CD14-positive monocyte (primary cell): ENCODE measurements at regions not wholly inside any gene's neighbourhood (a gene's known extent, or its start where the extent isn't known, plus 50 kb on each side); places are given as distances from the start of the nearest gene placed in this dataset.

Experiments used
- DNase-seq, 3 donors: peaks; one replicate each; pipeline ENCODE4 v3.0.0-alpha.2; 2011 to 2022
- H2AFZ ChIP-seq: 2 replicates; pipeline ENCODE4 v1.6.0; 2012; ENCODE audit warnings: mild to moderate bottlenecking, low read depth, low read length, inconsistent platforms; ENCODE audit not compliant: insufficient read depth, poor library complexity, severe bottlenecking
- H3K27ac ChIP-seq, 2 donors: 1 replicate in 1 of 2; 2 replicates in 1 of 2; pipeline ENCODE4 v1.5.1; 2012 to 2013; ENCODE audit warnings: low read length in 2 of 2, control low read depth in 1 of 2, inconsistent platforms in 1 of 2, low read depth in 1 of 2, mild to moderate bottlenecking in 1 of 2
- H3K27me3 ChIP-seq, 2 donors: one replicate each; pipeline versions ENCODE4 v1.6.0 to v1.6.1; 2011 to 2013; ENCODE audit warnings: low read length in 2 of 2; ENCODE audit not compliant: control insufficient read depth in 2 of 2, insufficient read depth in 2 of 2
- H3K36me3 ChIP-seq, 2 donors: replicated peaks in 1 of 2; 1 replicate in 1 of 2; 2 replicates in 1 of 2; pipeline versions ENCODE4 v1.5.1 to v1.6.1; 2012 to 2013; ENCODE audit warnings: low read length in 2 of 2, control low read depth in 1 of 2, inconsistent platforms in 1 of 2, mild to moderate bottlenecking in 1 of 2; ENCODE audit not compliant: insufficient read depth in 2 of 2, control insufficient read depth in 1 of 2
- H3K4me1 ChIP-seq, 2 donors: 1 replicate in 1 of 2; 2 replicates in 1 of 2; pipeline versions ENCODE4 v1.5.1 to v1.6.1; 2012 to 2013; ENCODE audit warnings: low read length in 2 of 2, control low read depth in 1 of 2, inconsistent platforms in 1 of 2, mild to moderate bottlenecking in 1 of 2, moderate library complexity in 1 of 2; ENCODE audit not compliant: insufficient read depth in 2 of 2, control insufficient read depth in 1 of 2
- H3K4me2 ChIP-seq: replicated peaks from 2 replicates; pipeline ENCODE3; 2012; ENCODE audit warnings: low read length, moderate library complexity, mild to moderate bottlenecking; ENCODE audit not compliant: poor library complexity, severe bottlenecking; ENCODE audit errors: extremely low read depth
- H3K4me3 ChIP-seq, 3 experiments: fragments of 200-600 bp in 1 of 3; sonication (generic) in 1 of 3; replicated peaks in 1 of 3; 1 replicate in 2 of 3; 2 replicates in 1 of 3; pipeline ENCODE4 v1.5.1; 2011 to 2013; ENCODE audit warnings: low read length in 3 of 3, mild to moderate bottlenecking in 3 of 3, control low read depth in 2 of 3, low read depth in 2 of 3, inconsistent platforms in 1 of 3, moderate library complexity in 1 of 3
- H3K79me2 ChIP-seq: 2 replicates; pipeline ENCODE4 v1.6.0; 2012; ENCODE audit warnings: mild to moderate bottlenecking, control low read depth, inconsistent platforms, low read length, moderate library complexity; ENCODE audit not compliant: insufficient read depth
- H3K9ac ChIP-seq: 2 replicates; pipeline ENCODE4 v1.6.0; 2017; ENCODE audit warnings: low read length, mild to moderate bottlenecking; ENCODE audit not compliant: insufficient read depth, poor library complexity, severe bottlenecking
- H3K9me3 ChIP-seq, 2 donors: replicated peaks in 1 of 2; 1 replicate in 1 of 2; 2 replicates in 1 of 2; pipeline versions ENCODE4 v1.5.1 to v1.6.1; 2012 to 2013; ENCODE audit warnings: low read length in 2 of 2, control low read depth in 1 of 2; ENCODE audit not compliant: control insufficient read depth in 1 of 2, insufficient read depth in 1 of 2
- H4K20me1 ChIP-seq: 2 replicates; pipeline ENCODE4 v1.6.0; 2012; ENCODE audit warnings: mild to moderate bottlenecking, low read length, control low read depth, moderate library complexity; ENCODE audit not compliant: insufficient read depth
- H3K27ac Mint-ChIP-seq, 7 donors: one replicate each; pipeline ENCODE4 v1.8.0; 2020; ENCODE audit warnings: mild to moderate bottlenecking in 7 of 7, mixed read lengths in 7 of 7, moderate library complexity in 6 of 7, inconsistent platforms in 2 of 7
- H3K27me3 Mint-ChIP-seq, 3 donors: one replicate each; pipeline ENCODE4 v1.8.0; 2021 to 2022; ENCODE audit warnings: low read depth in 3 of 3, mild to moderate bottlenecking in 3 of 3, mixed read lengths in 3 of 3, moderate library complexity in 3 of 3, inconsistent platforms in 1 of 3
- H3K36me3 Mint-ChIP-seq, 2 donors: one replicate each; pipeline ENCODE4 v1.8.0; 2020; ENCODE audit warnings: mixed read lengths in 2 of 2, inconsistent platforms in 1 of 2, mild to moderate bottlenecking in 1 of 2
- H3K4me1 Mint-ChIP-seq: one replicate; pipeline ENCODE4 v1.8.0; 2020; ENCODE audit warnings: mild to moderate bottlenecking, mixed read lengths
- H3K4me3 Mint-ChIP-seq, 2 donors: one replicate each; pipeline ENCODE4 v1.8.0; 2020; ENCODE audit warnings: mild to moderate bottlenecking in 2 of 2, mixed read lengths in 2 of 2, moderate library complexity in 1 of 2
- H3K9me3 Mint-ChIP-seq, 7 donors: one replicate each; pipeline ENCODE4 v1.8.0; 2020 to 2022; ENCODE audit warnings: mixed read lengths in 7 of 7, mild to moderate bottlenecking in 6 of 7, moderate library complexity in 6 of 7, inconsistent platforms in 2 of 7
- WGBS: methylation state at CpG from one replicate; pipeline ENCODE4 v1.1.5; 2013; ENCODE audit warnings: missing lambda C conversion rate; ENCODE audit not compliant: insufficient coverage; 5-methylcytosine and 5-hydroxymethylcytosine counted together
- intact Hi-C, 2 donors: fragments of 100-400 bp; cut with micrococcal nuclease; formaldehyde crosslinking; loops; one replicate each; pipeline versions ENCODE4 v1.15.0 to v1.15.1; 2023
- TF ChIP-seq, protein P1 (sequence below): fragments of 200-600 bp; IDR thresholded peaks from one replicate; pipeline ENCODE4 v1.8.0; 2022; ENCODE audit warnings: antibody characterized with exemption, mild to moderate bottlenecking

- H3K27me3 Mint-ChIP-seq: peaks cover 0 to 2% (median 0%) of the 10 kb centered on the region in 3 donors
- H3K9ac ChIP-seq: no peak overlapping the region
- H3K27me3 ChIP-seq: no peaks in the 10 kb centered on the region
- no peaks in the 10 kb centered on the region for H3K4me1 ChIP-seq
- H3K4me2 ChIP-seq: no peak overlapping the region
- H3K36me3 ChIP-seq: no peaks in the 10 kb centered on the region
- H3K27ac ChIP-seq: no peak overlapping the region
- no peak overlapping the region for H3K27ac Mint-ChIP-seq
- TF ChIP-seq, protein P1, sequence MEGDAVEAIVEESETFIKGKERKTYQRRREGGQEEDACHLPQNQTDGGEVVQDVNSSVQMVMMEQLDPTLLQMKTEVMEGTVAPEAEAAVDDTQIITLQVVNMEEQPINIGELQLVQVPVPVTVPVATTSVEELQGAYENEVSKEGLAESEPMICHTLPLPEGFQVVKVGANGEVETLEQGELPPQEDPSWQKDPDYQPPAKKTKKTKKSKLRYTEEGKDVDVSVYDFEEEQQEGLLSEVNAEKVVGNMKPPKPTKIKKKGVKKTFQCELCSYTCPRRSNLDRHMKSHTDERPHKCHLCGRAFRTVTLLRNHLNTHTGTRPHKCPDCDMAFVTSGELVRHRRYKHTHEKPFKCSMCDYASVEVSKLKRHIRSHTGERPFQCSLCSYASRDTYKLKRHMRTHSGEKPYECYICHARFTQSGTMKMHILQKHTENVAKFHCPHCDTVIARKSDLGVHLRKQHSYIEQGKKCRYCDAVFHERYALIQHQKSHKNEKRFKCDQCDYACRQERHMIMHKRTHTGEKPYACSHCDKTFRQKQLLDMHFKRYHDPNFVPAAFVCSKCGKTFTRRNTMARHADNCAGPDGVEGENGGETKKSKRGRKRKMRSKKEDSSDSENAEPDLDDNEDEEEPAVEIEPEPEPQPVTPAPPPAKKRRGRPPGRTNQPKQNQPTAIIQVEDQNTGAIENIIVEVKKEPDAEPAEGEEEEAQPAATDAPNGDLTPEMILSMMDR: no peak
- no peaks in the 10 kb centered on the region for H3K36me3 Mint-ChIP-seq
- peaks cover 0 to 24% of the 10 kb centered on the region in 2 donors for H3K9me3 ChIP-seq
- intact Hi-C loops: no loop called here
- 94% methylated on average over 29 of the region's 37 CpGs for whole genome bisulfite sequencing
- no peaks in the 10 kb centered on the region for H3K79me2 ChIP-seq
- no peaks in the 10 kb centered on the region for H4K20me1 ChIP-seq
- H3K4me1 Mint-ChIP-seq: no peaks in the 10 kb centered on the region
- no peak for DNase-seq
- H3K4me3 Mint-ChIP-seq: no peak overlapping the region
- H2AFZ ChIP-seq: no peak overlapping the region
- H3K9me3 Mint-ChIP-seq: peaks cover 2 to 16% (median 6%) of the 10 kb centered on the region in 7 donors
- H3K4me3 ChIP-seq: no peak overlapping the region
These were observed 82.8 kb upstream of the FXR1 start for GRCh38 chr3:180829409-180830405.

- DNase-seq: no peak
- H3K4me3 Mint-ChIP-seq: no peak overlapping the region
- no CpG with 5 or more reads among the region's 2 CpGs for WGBS
These were observed 77.0 kb upstream of the FXR1 start for GRCh38 chr3:180835501-180835900.

More at GRCh38 chr3:180835501-180835900, 77.0 kb upstream of the FXR1 start:
- Histone ChIP-seq H3K4me3 (no peak overlapping the region), H3K36me3 (no peaks in the 10 kb centered on the region), H3K27me3 (no peaks in the 10 kb centered on the region), H3K27ac (no peak overlapping the region), H3K4me1 (no peaks in the 10 kb centered on the region), H3K9ac (no peak overlapping the region), H4K20me1 (no peaks in the 10 kb centered on the region), H2AFZ (no peak overlapping the region), H3K4me2 (no peak overlapping the region), H3K79me2 (no peaks in the 10 kb centered on the region), H3K9me3 (no peaks in the 10 kb centered on the region)
- Mint-ChIP-seq H3K27ac (no peak overlapping the region), H3K9me3 (peaks cover 0 to 4% (median 0%) of the 10 kb centered on the region in 7 donors), H3K27me3 (peaks cover 2 to 4% (median 3%) of the 10 kb centered on the region in 3 donors), H3K4me1 (no peaks in the 10 kb centered on the region), H3K36me3 (no peaks in the 10 kb centered on the region)
- TF ChIP-seq, protein P1: no peak
- intact Hi-C loops: no loop called here
